Suprapubic skin (tissue), 4 donors: ENCODE measurements at regions not wholly inside any gene's neighbourhood (a gene's known extent, or its start where the extent isn't known, plus 50 kb on each side); places are given as distances from the start of the nearest gene placed in this dataset.

Source experiments
- DNase-seq, 2 donors: peaks; one replicate each; pipeline ENCODE4 v3.0.0-alpha.2; 2019; ENCODE audit warnings: low spot score in 2 of 2
- H3K27ac ChIP-seq: fragments of 200-600 bp; sonication (generic); one replicate; pipeline ENCODE4 v1.5.1; 2019
- H3K27me3 ChIP-seq: fragments of 200-600 bp; sonication (generic); one replicate; pipeline ENCODE4 v1.5.1; 2019
- H3K36me3 ChIP-seq: fragments of 200-600 bp; sonication (generic); one replicate; pipeline ENCODE4 v1.5.1; 2019
- H3K4me1 ChIP-seq: fragments of 200-600 bp; sonication (generic); one replicate; pipeline ENCODE4 v1.5.1; 2019
- H3K4me3 ChIP-seq: fragments of 200-600 bp; sonication (generic); one replicate; pipeline ENCODE4 v1.5.1; 2019; ENCODE audit warnings: mild to moderate bottlenecking
- H3K9me3 ChIP-seq: fragments of 200-600 bp; sonication (generic); one replicate; pipeline ENCODE4 v1.5.1; 2019
- EP300 ChIP-seq: sonication (generic); formaldehyde crosslinking; IDR thresholded peaks from one replicate; pipeline ENCODE4 v1.6.1; 2017; ENCODE audit warnings: antibody characterized with exemption
- POLR2A ChIP-seq, 2 donors: fragments of 450-650 bp; IDR thresholded peaks; one replicate each; pipeline ENCODE4 v1.6.1; 2017; ENCODE audit warnings: antibody characterized with exemption in 2 of 2, mild to moderate bottlenecking in 2 of 2, moderate library complexity in 2 of 2
- POLR2AphosphoS5 ChIP-seq, 3 donors: sonication (generic); formaldehyde crosslinking; IDR thresholded peaks; one replicate each; pipeline ENCODE4 v1.6.1; 2017; ENCODE audit warnings: antibody characterized with exemption in 3 of 3
- WGBS: methylation state at CpG from one replicate; pipeline ENCODE4 v1.1.5; 2018; 5-methylcytosine and 5-hydroxymethylcytosine counted together
- TF ChIP-seq, protein P1 (sequence below), 2 donors: fragments of 200-600 bp in 1 of 2; fragments of 450-650 bp in 1 of 2; sonication (generic) in 1 of 2; IDR thresholded peaks; one replicate each; pipeline ENCODE4 v1.5.1; 2016 to 2019; ENCODE audit warnings: antibody characterized with exemption in 2 of 2, mild to moderate bottlenecking in 1 of 2, moderate library complexity in 1 of 2

DNA sequence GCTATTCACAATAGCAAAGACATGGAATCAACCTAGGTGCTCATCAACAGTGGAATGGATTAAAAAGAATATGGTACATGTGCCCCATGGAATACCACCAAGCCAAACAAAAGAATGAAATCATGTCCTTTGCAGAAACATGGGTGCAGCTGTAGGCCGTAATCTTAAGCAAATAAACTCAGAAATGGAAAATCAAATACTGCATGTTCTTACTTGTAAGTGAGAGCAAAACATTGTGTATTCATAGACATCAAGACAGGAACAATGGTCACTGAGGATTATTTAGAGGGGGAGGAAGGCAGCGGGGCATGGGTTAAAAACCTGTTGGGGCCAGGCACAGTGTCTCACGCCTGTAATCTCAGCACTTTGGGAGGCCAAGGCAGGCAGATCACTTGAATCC is 304.7 kb upstream of the ROBO2 start:
- H3K4me3 ChIP-seq = no peak overlapping the region
- no peaks in the 10 kb centered on the region for H3K9me3 ChIP-seq
- no peak overlapping the region for H3K27ac ChIP-seq
- WGBS = 72% methylated on average over 3 of the region's 3 CpGs
- no peaks in the 10 kb centered on the region for H3K27me3 ChIP-seq
- no peaks in the 10 kb centered on the region for H3K4me1 ChIP-seq
- no peak for TF ChIP-seq EP300
- no peak for TF ChIP-seq POLR2AphosphoS5 (IDR thresholded peaks at IDR 0.05)
- TF ChIP-seq POLR2A (IDR thresholded peaks at IDR 0.05) = no peak
- TF ChIP-seq, protein P1, sequence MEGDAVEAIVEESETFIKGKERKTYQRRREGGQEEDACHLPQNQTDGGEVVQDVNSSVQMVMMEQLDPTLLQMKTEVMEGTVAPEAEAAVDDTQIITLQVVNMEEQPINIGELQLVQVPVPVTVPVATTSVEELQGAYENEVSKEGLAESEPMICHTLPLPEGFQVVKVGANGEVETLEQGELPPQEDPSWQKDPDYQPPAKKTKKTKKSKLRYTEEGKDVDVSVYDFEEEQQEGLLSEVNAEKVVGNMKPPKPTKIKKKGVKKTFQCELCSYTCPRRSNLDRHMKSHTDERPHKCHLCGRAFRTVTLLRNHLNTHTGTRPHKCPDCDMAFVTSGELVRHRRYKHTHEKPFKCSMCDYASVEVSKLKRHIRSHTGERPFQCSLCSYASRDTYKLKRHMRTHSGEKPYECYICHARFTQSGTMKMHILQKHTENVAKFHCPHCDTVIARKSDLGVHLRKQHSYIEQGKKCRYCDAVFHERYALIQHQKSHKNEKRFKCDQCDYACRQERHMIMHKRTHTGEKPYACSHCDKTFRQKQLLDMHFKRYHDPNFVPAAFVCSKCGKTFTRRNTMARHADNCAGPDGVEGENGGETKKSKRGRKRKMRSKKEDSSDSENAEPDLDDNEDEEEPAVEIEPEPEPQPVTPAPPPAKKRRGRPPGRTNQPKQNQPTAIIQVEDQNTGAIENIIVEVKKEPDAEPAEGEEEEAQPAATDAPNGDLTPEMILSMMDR (IDR thresholded peaks at IDR 0.05) = no peak
- H3K36me3 ChIP-seq = no peaks in the 10 kb centered on the region
- DNase-seq = no peak

GRCh38 chr3:76753599-76753998 is 286.3 kb upstream of the ROBO2 start:
- H3K4me1 ChIP-seq = no peaks in the 10 kb centered on the region
- no peaks in the 10 kb centered on the region for H3K9me3 ChIP-seq
- H3K36me3 ChIP-seq = no peaks in the 10 kb centered on the region
- WGBS = 64% methylated on average over 2 of the region's 2 CpGs
- DNase-seq = no peak
- no peak overlapping the region for H3K27ac ChIP-seq
- TF ChIP-seq EP300 (no peak), POLR2A (IDR thresholded peaks at IDR 0.05) (no peak), POLR2AphosphoS5 (IDR thresholded peaks at IDR 0.05) (no peak)
- TF ChIP-seq, protein P1 (IDR thresholded peaks at IDR 0.05) = no peak
- no peak overlapping the region for H3K4me3 ChIP-seq
- no peaks in the 10 kb centered on the region for H3K27me3 ChIP-seq

GRCh38 chr3:76754247-76754646 is 285.7 kb upstream of the ROBO2 start:
- DNase-seq = no peak
- H3K4me3 ChIP-seq = no peak overlapping the region
- no peaks in the 10 kb centered on the region for H3K27me3 ChIP-seq
- no peaks in the 10 kb centered on the region for H3K4me1 ChIP-seq
- TF ChIP-seq POLR2A (IDR thresholded peaks at IDR 0.05) = no peak
- TF ChIP-seq EP300 = no peak
- TF ChIP-seq, protein P1 (IDR thresholded peaks at IDR 0.05) = no peak
- no peak for TF ChIP-seq POLR2AphosphoS5 (IDR thresholded peaks at IDR 0.05)
- no peaks in the 10 kb centered on the region for H3K36me3 ChIP-seq
- 85% methylated on average over 5 of the region's 5 CpGs for WGBS
- no peaks in the 10 kb centered on the region for H3K9me3 ChIP-seq
- no peak overlapping the region for H3K27ac ChIP-seq

GRCh38 chr3:76756577-76756976 is 283.3 kb upstream of the ROBO2 start:
- Histone ChIP-seq H3K36me3 (no peaks in the 10 kb centered on the region), H3K27ac (no peak overlapping the region), H3K4me1 (no peaks in the 10 kb centered on the region), H3K9me3 (no peaks in the 10 kb centered on the region), H3K27me3 (no peaks in the 10 kb centered on the region), H3K4me3 (no peak overlapping the region)
- TF ChIP-seq, protein P1 (IDR thresholded peaks at IDR 0.05) = no peak
- TF ChIP-seq POLR2A (IDR thresholded peaks at IDR 0.05) (no peak), POLR2AphosphoS5 (IDR thresholded peaks at IDR 0.05) (no peak), EP300 (no peak)
- DNase-seq = no peak
- WGBS = 67% methylated on average over 8 of the region's 8 CpGs

- Histone ChIP-seq H3K27me3 (no peaks in the 10 kb centered on the region), H3K36me3 (no peaks in the 10 kb centered on the region), H3K4me3 (no peak overlapping the region), H3K9me3 (no peaks in the 10 kb centered on the region), H3K27ac (no peak overlapping the region), H3K4me1 (no peaks in the 10 kb centered on the region)
- no peak for TF ChIP-seq EP300
- TF ChIP-seq, protein P1 (IDR thresholded peaks at IDR 0.05) = no peak
- TF ChIP-seq POLR2AphosphoS5 (IDR thresholded peaks at IDR 0.05) = no peak
- no peak for TF ChIP-seq POLR2A (IDR thresholded peaks at IDR 0.05)
- 93% methylated on average over 3 of the region's 3 CpGs for WGBS
- no peak for DNase-seq
Observed at GRCh38 chr3:76760336-76760735, 279.6 kb upstream of the ROBO2 start.
